Pons (tissue), 1 donor: ENCODE measurements at regions not wholly inside any gene's neighbourhood (a gene's known extent, or its start where the extent isn't known, plus 50 kb on each side); places are given as distances from the start of the nearest gene placed in this dataset.
"Not testable (repeated sequence)": the region's sequence is repeated elsewhere in the genome, so short reads cannot be mapped to it uniquely, and the experiment has no call there.

Experiments used
- DNase-seq: peaks from one replicate; pipeline ENCODE4 v3.0.0-alpha.2; 2016; ENCODE audit warnings: low spot score

DNA sequence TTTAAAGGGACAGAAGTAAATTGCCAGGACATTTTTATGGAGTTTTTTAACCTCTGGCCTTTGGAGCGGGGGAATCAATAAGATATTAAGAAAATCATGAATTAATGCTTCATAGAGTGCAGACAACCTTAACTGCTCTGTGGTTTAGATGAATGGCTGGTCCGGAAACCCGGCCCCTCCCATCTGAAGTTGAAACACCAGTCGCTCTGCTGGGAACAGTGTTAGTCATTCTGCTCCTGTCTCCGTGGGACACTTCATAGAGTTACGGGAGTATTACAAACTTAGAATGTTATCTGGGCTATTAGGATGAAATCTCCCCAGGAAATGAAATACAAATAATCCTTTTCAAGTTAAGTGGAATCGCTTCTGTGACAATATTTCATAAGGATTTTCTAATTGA is 110.1 kb upstream of the IRX2 start:
- DNase-seq: no peak

DNA sequence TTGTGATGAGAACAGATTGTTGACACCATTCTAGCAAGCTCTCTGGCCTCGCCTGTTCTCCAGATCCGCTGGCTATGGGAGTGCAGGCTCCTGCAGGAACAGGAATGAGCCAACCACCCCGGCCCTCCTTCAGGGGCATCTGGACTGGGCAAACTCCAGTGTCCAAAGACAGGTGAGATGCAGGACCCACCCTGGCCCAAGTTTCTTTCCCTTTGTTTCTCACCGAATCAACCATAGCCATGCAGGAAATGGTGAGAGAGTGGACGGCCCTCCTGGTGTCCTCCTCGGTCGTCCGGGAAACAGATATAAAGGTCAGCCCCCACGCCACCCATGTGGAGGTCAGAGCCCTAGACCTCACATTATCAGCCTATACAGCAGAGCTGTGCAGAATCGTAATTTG is 108.6 kb upstream of the IRX2 start:
- no peak for DNase-seq

DNA sequence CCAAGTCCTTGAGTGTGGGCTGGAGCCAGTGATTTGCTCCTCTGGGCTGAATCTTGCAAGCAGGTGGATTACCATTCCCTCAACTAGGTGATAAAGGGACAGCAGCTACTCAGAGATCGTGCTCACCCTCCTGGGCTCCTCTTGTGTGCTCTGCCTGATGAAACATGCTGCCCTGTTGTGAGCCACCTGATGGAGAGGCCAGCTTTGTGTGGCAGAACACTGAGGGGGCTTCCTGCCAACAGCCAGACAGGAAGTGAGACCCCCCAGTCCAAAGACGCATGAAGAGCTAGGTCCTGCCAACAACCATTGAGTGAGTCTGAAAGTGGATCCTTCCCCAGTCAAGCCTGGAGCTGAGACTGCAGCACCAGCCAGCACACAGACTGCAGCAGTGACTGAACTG is 106.4 kb upstream of the IRX2 start:
- DNase-seq: no peak

DNA sequence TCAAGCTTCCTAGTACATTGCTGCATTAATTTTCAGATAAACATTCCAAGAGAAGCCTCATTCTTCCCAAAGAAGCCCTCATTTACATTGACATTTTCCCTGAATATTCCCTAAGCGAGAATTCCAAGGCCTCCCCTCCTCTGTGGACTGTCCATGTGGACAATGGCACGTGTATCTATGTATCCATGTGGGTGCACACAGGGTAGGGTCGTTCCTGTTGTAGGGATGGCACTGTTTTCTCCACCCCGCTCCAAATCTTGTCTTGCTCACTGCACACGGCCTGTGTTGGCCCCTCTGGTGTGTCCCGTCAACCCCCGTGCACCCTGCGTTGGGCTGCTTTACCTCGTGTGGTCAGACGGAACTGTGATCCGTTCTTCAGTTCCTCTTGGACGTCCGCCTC is 104.7 kb upstream of the IRX2 start:
- DNase-seq: no peak

DNA sequence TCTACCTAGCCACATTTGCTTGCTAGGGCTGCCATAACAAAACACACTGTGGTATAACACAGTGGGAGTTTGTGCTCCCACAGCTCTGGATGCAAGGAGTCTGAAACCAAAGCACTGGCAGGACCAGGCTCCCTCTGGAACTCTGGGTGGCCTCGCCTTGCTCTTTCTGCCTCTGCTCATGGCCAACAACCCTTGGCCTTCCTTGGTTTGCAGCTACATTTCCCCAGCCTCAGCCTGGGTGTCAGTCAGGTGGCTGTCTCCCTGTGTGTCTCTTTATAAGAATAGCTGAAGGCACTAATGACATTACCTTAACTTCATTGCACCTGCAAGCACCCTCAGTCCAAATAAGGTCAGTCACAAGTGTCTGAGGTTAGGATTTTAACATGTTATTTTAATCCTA is 101.0 kb upstream of the IRX2 start:
- no peak for DNase-seq

DNA sequence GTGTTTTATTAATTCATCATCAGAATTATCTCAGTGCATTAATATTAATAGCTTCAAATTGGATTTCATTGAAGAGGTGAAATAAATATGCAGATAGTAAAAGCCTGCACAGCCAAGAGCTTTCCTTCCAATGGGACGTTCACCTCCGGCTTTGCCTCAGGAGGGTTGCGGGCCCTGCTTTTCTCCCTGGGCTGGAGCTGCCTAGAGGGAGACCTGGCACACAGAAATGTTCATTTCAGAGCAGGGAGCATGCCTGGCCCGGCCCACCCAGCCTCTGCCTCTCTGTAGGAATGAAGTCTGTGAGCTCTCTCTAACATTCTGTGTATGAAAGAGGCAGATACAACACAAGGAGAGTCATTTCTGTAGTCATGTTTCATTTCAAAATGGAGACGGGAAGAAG is 100.4 kb upstream of the IRX2 start:
- DNase-seq: no peak

DNA sequence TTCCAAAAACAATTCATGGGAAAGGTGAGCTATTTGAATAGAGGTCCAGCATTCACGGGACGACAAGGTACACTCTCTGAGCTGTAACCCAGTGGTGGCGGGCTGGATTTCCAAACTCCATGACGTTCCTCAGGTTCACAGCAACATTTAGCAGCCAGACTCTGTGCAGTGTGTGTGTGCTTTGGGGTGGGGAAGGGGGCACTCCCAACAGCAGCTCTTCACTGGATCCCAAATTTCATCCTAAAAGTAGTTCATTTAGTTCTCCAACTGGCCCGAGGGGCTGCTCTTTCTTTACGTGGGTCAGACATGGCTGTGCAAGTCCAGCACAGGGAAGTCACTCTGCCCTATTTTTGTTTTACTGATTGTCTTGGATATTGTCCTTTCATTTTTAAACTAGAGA is 98.0 kb upstream of the IRX2 start:
- DNase-seq: no peak

DNA sequence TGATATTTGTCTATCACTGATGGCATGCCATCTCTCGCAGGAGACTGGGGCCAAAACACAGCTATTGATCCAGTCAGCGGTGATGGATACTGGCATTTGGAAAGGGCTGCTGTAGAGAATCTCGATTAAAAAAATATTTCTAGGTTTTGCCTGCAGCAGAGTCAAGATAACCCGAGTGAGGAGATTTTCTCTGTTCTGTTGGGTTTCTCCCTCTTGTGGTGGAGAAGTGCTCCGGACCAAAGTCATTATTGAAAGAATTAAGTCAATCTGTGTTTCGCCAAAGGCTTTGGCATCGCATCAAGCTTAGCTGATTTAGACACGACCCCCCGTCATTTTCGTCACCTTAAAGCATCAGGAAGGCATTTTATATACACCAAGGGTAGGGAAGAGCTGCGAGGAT is 97.1 kb upstream of the IRX2 start:
- DNase-seq: peak; percentile 17

DNA sequence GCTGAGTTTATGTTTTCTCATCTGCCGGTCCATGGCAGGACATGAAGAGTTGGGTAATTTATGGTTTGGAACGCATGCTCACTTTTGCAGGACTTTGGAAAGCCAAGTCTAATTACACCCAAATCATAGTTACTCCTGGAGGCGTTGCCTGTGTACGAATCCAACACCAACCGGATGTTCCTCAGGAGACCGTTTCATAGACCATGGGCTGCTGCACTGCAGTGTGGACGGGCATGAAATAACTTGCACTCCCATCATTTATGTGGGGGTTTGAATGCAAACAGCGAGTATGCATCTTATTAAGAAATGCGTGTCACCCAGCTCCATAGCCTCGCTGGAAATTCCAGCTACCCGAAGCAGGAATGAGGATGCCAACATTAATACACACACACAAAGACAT is 96.1 kb upstream of the IRX2 start:
- no peak for DNase-seq

DNA sequence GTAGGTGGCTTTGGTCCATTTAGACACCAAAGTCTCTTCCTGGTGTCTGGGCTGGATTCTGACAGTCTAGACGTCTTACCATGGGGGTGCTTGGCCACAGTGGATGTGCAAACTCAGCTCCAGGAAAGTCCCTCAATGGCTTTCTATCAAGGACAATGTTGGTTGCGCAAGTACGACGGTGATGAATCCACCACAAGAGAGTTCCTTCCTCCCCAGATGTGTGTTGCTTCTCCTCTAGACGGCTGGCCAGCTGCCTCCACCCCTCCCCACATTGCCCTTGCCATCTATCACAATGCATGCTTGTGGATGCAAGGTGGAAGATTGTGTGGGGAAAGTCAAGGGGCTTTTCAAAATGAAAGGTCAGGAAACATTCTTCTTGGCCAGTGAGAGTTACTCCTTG is 89.7 kb upstream of the IRX2 start:
- no peak for DNase-seq

DNA sequence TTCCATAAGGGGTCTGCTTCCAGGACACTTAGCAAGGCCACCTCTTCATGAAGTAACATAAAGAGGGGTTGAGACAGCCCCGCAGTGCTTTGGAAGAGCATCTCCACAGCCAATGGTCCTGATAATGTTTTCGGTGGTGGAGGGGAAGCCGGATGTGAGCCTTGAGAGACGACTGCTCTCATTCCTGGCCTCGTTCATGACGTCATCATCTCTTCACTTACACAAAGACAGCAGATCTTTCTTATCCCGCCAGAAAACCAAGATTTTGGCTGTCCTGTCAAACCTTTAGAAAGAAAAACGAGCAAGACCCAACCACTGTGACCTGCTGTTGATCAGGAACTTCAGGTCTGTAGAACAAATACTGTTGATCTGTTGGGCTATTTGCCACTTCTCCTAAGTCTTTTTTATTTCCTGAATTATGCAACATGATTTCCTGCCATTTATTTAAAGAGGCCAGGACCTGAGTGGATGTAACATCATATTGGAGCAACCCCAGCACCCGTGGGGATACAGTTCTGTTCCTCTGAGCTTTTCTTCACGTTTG is 89.0 kb upstream of the IRX2 start:
- DNase-seq: no peak

DNA sequence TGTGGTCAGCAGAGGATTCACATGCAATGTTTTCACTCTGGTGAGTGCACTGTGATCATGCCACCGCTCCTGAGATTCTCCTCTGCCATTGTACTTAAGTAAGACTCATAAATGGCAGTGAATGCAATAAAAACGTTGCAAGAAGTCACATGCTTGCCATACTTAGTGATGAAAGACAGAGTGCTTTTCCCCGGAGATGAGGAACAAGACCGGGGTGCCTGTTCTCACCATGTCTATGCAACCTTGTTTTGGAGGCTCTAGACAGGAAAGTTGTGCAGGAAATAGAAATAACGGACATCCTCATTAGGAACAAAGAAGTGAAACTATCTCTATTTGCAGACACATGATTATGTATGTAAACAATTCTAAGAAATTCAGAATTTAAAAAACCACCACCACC is 84.7 kb upstream of the IRX2 start:
- DNase-seq: no peak

DNA sequence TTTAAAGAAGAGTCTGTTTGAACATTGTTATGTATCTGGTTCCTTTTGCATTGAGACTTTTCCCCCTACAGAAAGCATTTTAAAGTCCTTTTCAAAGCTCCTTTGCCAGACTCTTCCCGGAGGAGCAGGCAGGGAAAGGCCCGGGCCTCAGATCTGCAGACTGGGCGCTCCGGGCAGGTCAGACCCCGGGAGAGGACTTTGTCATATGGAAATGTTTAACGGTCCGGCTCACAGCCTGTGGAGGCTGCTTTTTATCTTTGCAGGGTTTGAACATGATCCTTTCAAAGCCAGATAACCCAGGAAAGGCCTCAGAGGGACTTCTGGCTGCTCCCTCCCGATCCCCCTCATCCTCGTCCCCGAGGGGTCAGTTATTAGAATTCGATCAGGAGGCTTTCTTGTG is 82.1 kb upstream of the IRX2 start:
- no peak for DNase-seq

DNA sequence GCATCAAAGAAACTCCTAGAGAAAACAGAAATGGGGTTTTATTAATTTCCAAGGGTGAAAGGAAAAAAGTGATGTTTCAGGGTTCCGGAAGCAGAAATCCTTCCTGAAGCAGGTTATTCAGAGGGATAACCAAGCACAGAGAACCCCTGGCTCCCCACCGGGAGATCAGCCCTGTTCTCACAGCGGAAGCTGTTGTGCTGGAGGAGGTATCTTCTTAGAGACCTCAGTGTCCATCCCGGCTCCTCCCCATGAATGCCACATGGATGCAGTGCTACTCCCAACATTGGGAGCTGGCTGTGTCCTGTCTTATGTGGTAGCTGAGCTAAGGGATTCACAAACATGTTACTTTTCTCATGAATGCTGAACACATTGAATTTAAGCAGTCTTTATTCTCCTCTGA is 80.9 kb upstream of the IRX2 start:
- no peak for DNase-seq

DNA sequence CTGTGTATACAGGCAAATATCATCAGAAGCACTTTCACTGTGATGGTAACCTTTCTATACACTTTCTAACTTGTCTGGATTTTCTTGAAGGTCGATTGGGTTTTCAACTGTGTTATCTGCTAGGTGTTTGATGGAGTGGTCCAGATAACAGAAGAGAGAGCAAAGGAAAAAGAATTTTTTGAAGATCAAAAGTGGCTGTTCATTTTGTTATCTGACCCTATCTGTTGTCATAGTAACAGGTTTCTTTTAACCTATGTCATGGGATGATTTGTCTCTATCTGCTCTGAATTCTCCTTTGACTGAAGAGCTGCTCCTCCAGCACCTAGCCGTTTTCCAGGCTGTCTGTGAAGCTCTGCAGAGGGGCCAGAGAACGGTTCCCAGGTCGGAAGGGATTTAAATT is 77.8 kb upstream of the IRX2 start:
- DNase-seq: no peak

DNA sequence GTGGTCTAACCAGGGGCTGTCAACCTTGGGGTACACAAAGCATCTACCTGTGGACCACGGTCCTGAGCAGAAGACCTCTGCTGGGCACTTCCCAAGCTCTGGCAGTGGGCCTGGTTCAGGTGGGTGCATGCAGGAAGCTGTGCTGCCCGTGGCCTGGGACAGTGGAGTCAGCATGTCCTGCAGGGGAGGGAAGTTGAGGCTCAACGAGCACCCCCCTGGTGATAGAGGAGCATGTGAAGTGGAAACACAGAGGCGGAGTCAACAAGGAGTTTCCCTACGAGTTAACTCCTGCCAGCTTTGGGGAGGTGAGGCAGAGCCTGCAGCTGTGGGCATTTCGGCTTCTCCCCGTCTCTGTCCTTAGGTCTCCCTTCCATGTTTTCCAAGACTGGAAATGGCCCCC is 67.5 kb upstream of the IRX2 start:
- DNase-seq: no peak

DNA sequence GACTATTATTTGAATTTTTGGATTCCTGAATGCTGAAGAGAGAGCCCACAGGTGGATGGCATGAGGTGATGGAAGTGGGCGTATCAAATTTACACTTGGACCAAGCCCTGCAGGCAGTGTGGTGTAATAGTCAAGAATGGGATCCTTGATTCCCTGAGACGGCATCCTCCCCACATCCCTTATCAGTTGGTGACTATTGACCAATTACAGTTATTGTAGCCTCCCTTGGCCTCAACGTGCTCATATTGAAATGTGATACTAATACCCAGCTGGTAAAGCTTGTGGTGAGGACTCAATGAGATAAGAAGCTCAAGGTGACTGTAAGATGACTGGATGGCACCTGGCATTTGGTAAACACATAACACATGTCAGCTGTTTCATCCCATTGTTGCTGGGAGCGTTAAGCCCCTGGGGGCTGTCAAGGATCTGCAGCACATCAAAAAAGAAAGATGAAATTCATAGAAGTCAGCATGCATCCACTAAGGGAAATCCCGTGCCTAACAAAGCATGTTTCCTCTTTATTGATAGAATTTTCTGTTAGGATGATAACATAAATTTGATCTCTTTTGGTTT is 65.6 kb upstream of the IRX2 start:
- DNase-seq: no peak

DNA sequence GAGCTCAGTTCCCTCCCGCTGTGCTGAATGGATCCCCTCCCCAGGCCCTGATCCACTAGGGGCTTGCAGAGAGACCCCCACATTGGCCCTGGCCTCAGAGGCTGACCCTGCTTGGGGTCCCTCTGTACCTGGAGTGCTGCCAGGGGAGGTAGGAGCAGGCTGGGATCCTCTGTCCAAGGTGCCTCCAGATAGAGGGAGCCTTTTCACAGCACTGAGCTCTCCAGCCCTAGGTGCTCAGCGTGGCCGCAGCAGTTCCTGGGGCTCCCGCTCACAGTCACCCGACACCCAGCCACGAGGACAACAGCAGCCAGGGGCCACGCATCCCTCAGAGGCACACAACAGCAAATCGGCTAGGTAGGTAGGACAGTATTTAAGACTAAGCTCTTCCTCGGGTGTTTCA is 62.2 kb upstream of the IRX2 start:
- no peak for DNase-seq

DNA sequence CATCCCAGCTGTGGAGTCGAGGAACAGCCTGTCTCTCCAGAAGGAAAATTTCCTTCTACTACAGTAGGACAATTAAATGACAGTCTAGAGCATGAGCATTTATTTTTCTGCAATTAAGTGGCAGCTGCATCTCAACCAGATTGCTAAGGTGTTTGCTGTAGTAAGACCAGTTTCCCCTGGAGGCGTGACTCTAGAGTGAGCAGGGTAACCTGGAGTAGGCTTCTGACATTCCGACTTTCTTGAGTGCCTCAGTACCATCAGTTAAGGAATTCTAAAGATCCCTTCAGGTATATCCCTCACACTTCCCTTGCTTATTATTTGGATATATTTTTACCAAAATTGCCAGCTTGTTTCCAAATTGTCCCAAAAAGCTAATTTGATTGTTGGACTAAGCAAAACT is 59.2 kb upstream of the IRX2 start:
- no peak for DNase-seq

DNA sequence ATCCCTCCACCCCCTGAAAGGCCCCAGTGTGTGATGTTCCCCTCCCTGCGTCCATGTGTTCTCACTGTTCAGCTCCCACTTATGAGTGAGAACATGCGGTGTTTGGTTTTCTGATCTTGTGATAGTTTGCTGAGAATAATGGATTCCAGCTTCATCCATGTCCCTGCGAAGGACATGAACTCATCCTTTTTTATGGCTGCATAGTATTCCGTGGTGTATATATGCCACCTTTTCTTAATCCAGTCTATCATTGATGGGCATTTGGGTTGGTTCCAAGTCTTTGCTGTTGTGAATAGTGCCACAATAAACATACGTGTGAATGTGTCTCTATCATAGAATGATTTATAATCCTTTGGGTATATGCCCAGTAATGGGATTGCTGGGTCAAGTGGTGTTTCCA is 55.8 kb upstream of the IRX2 start:
- not testable (repeated sequence) for DNase-seq

DNA sequence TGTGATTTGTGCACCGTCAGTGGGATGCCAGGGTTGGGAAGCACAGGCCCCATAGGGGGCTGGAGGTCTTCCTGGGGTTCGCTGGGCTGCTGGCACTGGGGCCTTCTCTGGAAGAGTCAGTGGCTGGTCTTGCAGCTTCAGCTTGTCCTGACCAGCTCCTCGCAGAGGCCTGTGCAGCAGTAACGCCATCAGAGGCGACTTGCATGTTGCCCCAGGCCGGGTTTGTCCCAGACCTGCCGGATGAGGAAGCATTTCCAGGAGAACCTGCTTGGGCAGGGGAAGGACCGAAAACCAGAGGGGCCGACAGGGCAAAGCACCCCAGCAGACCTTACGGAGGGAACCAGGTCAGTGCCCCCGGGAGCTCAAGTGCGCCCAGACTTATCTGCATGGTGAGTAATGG is 54.7 kb upstream of the IRX2 start:
- DNase-seq: no peak

DNA sequence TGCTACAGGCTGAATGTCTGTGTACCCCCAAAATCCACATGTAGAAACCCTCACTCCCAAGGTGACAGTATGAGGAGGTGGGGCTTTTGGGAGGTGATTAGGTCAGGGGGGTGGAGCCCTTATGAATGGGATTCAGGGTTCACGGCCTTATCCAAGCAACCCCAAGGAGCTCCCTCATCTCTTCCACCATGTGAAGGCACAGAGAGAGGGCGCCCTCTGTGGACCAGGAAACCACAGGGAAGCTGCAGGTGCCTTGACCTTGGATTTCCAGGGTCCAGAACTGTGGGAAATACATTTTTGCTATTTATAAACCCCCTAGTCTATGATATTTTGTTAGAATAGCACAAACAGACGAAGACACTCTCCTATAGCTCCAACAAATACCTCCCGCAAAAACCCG is 53.6 kb upstream of the IRX2 start:
- no peak for DNase-seq

DNA sequence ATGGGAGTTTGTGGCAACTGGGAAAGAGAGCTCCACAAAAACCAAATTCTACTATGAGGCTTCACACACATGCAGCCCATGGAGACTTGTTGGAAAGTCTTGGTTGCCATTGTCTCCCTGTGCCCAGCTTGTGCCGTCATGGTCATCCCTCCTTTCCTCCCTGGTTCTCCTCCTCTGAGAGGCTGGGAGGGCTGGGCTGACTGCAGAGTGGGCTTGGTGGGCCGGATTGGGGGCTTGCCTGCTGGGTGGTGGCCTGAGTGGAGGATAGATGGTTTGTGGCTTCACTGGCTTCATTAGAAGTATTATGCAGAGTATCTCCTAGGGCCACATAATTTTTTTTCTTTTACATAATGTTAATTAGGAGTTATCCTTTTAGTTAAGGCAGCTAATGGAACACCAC is 52.3 kb upstream of the IRX2 start:
- DNase-seq: no peak

DNA sequence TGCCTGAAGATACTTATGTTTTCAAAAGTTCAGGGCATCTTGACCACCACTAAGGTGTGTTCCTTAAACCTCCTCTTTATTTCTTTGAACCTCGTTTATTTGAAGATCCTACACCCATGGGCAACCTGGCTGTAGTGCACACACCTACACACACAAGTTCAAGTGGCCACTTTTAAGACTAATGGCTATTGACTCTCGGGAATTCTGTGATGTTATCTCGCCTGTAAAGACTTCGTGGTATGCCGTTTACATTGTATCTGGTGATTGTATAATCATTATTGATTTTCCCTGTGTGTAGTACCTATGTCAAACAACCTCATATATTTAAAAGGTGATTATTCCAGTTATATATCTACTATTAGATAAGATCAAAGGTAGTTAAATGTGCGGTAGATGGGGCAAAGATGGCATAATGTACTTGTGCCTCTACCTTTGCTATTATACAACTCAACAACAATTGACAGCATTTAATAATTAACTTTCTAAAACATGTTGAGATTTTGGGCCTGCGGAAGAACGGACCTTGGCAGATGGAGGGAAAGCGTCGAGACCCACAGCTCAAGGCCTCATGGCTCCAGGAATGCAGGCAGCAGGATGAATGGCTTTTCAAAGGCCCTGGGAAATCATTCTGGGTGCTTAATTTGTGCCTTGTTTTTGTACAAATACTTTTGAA is 51.4 kb upstream of the IRX2 start:
- DNase-seq: no peak
